NCI-H1694 treated with DMSO at 0.1 percent for 48 hours (cell line): ENCODE measurements at regions not wholly inside any gene's neighbourhood (a gene's known extent, or its start where the extent isn't known, plus 50 kb on each side); places are given as distances from the start of the nearest gene placed in this dataset.
"Not testable (repeated sequence)": the region's sequence is repeated elsewhere in the genome, so short reads cannot be mapped to it uniquely, and the experiment has no call there.

Experiments
- DNase-seq: peaks from one replicate; lab custom pipeline; 2025; lab: John Stamatoyannopoulos, UW

DNA sequence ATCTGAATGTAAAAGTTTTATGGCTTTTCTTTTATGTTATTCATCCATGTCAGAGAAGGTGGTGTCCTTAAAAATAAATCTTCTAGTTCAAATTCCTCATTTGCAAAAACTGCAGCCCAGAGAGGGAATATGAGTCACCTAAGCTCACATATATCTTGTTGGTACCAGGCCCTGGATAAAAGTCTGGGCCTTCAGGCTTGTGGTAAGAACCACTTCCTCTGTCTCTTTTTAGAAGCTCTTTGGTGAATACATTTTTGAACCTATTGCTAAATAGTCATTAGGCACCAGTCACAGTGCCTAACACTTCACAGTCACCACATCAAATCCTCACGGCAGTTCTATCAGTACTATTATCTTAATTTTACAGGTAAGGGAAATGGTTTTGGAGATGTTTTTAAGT, 199.2 kb downstream of the KCNS3 start:
- no peak for DNase-seq

DNA sequence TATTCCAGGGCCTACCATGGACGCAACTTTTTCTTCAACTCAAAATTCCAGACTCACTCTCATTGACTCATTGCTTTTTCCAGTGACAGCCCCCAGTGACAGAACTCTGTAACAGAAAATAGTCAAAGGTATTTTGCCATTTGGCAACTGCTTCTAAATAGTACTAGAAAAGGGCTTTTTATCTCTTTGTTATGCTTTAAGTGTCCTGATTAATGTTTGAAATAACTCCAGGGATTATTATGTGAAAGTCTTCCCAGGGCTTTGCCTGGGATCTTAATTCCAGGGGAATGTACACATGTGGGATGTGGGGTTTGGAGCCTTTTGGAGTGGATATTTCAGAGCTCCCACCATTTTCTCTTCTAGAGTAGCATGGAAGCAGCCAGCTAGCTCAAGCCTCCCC, 198.8 kb downstream of the KCNS3 start:
- no peak for DNase-seq

DNA sequence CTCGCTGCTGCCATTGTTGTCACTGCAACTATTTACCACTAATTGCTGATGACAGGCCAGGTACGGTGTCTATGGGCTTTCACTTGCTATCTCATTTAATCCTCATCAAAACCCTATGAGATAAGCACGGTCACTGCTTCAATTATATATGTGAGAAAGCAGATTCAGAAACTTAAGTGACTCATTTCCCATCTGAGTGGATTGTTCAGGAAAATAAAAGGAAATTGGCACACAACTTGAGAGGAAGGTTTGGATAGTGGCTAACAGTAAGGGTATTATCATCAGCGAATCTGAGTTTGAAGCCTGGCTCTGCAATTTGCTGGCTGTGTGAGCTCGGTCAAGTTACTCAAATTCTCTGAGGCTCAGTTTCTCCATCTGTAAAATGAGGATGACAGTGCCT, 196.0 kb downstream of the KCNS3 start:
- no peak for DNase-seq

DNA sequence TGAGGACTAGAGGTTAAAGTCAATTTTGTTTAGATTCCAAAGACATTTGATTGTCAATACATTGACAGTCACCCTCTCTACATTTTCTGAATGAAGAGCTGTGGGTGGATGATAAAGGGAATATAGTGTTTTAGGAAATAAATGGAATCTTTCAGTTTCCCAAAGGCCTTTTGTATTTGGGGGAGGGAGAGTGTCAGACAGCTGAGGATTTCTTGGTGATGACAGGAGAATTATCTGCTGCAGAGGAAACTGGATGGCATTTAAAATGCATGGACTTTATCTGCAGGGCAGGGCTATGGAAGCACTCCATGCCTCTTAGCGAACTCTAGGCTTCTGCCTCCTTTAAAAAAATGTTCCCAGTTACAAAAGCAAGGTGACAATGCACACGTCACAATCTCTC, 195.1 kb downstream of the KCNS3 start:
- DNase-seq: no peak

DNA sequence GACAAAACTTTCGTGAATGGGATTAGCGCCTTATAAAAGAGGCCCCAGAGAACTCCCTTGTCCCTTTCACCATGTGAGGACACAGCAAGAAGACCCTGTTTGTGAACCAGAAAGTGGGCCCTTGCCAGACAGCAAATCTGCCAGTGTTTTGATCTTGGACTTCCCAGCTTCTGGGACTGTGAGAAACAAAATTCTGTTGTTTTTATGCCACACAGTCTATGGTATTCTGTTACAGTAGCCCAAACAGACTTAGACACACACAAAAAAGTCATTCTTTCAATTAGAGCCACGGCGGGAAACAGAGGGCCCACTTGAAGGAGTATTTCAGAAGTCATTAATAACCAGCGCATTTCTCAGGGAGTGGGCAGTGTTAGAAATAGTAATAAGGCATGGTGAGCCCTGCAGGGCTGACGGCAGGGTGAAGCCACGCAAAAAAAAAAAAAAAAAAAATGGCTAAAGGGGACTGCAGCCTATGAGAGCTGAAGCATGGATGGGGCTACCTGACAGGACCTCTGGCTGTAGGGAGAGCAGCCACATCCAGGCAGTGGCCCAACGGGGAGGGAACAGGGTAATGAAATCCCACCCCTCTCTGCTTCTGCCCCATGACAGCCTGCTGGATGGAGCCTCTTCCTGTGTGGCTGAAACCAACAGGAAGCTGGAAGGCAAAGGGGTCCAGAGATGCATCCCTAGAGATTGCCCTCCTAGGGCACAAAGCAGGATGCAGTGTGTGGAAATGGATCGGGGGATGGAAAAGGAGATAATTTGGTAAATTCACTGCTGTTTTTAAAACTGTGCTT, 189.3 kb downstream of the KCNS3 start:
- no peak for DNase-seq

DNA sequence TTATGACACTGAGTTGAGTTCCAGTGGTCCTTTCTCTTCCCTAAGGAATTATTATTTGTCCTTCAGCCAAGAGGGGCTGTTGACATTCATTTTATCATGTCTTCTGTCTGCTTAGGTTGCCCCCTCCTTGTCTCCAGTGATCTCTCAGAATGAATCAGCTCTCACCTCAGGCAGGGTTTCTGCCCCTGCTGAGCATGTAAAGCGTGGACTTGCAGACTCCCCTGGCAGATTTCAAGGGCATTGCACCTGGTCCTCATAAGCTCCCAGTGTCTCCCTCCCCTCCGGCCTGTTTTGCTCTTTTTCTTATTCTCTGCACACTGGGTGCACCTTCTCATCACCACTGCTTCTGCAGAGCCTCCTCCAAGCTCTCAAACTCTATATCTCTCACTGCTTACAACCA, 188.4 kb downstream of the KCNS3 start:
- DNase-seq: no peak

DNA sequence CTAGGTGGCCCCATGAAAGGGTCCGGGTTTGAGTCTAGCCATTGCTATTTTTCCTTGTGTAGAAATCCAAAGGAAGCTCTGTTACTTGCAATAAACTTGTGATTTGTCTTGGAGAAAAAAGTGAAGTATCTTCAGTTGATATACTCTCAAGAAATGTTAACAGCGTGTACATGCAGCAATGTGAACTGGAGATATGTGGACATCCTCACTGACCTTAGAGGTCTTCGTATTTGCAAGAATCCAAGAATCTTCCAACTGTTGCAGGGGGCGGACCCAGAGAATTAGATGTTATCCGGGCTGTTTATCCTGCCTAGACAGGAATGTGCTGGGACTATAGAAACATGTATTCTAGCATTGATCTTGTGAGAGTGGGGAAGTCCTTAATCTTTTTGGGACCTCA, 187.6 kb downstream of the KCNS3 start:
- DNase-seq: no peak

DNA sequence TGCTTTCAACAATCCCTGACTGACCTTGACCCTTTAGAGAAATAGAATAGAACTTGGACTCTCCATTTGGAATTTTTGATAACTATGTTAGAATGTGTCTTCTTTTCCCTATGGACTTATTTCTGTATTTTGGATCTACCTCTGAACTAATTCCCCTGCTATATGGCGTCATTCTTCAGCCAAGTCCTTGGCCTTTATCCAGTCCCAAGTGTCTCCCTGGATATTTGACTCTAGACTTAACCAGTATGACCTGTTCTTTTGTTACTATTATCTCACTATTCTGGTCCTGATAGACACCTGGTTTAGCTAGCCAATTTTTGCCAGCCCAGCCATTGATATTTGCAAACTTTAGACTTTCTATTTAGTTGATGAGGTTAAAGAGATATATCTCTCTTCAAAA, 186.8 kb downstream of the KCNS3 start:
- no peak for DNase-seq

DNA sequence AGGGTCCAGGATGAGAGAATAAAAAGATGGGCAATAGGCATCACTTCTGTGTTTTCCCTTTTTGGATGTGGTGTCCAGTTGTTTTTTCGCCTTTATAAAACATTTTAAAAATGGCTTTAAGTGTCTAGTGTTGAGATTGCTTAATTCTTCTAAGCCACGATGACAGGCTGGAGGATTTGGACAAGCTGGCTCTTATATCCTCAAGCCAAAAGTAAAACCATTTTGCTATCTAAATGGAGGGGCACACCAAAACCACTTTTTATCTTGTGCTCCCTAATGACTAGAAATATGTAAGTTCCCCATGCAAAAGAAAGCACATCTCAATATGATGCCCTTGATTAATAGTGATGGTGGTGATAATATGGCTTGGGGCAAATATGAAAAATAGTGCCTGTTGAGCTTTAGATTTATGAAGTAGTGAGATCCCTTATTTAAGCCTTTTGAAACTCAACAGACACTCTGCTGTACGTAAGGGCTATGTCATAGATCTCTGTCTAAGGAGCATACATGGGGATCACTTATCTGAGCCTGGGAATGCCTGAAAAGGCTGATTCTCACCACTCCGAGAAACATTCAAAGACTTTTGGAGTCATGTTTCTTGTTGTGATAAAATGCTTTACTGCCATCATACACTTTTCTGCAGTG, 185.5 kb downstream of the KCNS3 start:
- no peak for DNase-seq

DNA sequence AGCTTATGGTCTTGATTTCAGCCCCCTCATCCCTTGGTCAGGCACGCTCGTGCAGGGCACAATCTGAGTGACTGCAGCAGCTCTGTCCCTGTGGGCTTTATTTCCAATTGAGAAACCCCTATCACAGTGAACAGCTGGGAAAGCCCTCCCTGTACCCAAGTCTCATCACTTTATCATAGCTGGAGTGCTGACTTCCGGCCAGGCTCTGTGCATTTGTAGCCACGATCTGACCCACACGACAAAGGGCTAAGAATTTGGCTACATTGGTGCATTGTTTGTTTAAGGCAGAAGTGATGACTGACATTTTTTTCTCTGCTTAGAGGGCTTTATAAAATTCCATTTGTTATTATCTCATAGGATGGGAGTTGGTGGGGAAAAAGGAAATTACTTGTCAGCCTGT, 184.4 kb downstream of the KCNS3 start:
- DNase-seq: no peak

DNA sequence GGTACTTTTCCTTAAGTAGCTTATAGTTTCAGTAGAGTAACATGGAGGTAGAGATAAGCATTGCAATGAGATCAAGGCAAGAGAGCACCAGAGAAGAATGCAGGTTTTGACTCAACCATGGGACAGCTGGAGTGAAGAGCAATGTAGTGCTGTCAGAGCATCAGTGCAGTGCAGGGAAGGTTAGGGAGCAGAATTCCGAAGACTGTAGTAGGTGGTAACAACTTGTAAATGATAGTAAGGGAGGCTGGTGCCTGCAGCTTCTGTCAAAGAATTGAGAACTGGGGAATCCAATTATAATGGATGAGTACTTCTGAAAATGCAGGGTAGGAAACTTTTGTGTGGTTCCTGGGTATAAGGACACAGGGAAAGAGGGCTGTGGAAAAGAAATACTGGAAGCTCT, 183.2 kb downstream of the KCNS3 start:
- no peak for DNase-seq

DNA sequence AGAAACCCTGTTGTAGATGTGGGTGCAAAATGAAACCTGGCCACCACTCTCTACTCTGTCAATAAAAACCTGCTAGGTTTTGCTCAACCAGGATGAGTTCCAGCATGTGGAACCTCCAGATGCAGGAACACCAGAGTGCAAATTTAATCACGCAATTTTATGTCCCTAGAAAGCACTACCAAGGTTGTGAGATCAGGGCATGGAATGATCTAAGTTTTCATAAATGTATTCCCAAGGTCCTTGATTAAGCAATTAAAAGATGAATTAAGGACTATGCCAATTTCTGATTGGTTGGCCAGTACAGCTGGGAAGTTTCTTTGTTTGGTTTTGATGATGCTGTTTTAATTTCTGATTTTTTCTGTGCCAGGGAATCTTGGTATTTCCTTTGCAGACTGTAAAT, 179.2 kb downstream of the KCNS3 start:
- no peak for DNase-seq

DNA sequence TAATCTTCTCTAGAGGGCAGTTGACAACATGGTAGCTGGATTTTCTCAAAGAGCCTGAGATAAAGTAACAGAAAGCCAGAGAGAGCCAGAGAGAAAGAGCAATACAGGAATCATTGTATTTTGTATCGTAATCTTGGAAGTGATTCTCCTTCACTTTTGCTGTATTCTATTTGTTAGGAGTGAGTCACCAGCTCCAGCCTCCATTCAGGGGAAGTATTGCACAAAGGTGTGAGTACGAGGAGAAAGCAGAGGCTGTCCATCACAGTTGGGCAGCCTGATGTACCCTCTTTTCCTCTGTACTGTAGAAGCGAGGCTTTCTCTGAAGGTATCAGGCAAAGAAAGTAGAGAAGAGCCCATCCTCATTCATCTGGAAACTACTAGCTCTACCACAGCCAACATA, 176.8 kb downstream of the KCNS3 start:
- no peak for DNase-seq

DNA sequence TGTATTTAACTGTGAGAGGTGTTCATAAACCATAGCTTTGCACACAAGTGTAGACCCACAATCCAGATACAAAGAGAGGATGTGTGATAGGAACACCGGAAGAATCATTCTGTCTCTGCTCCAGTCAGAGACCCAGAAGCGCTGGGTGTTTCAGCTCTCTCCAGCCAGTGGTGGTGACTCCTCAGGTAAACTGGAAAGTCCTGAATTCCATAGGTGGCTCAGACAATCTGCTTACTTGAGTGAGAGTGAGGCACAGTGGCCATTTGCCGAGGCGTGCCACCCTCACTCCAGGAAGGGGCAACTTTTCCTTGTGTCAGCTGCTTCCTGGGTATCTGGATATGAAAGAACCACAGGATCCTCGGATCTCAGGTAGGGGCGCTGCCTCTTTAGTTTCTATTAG, 171.5 kb downstream of the KCNS3 start:
- DNase-seq: no peak

DNA sequence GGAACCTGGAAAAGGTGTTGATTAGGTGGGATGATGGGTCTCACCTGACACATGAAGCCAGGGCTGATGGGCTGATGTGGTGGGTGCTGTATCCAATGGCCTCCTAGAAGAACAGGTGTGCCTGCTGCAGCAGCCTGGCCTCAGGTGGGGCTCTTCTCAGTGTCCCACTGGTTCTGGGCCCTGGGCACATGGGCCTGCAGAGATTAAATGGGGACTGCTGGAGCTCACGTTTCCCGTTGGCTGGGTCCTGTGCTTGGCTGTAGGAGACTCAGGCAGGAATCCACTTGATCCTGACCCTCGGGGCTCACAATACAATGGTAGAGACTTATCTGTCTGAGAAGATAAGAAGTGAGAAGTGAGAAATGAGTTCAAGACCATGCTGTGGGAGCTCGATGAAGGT, 170.9 kb downstream of the KCNS3 start:
- no peak for DNase-seq

DNA sequence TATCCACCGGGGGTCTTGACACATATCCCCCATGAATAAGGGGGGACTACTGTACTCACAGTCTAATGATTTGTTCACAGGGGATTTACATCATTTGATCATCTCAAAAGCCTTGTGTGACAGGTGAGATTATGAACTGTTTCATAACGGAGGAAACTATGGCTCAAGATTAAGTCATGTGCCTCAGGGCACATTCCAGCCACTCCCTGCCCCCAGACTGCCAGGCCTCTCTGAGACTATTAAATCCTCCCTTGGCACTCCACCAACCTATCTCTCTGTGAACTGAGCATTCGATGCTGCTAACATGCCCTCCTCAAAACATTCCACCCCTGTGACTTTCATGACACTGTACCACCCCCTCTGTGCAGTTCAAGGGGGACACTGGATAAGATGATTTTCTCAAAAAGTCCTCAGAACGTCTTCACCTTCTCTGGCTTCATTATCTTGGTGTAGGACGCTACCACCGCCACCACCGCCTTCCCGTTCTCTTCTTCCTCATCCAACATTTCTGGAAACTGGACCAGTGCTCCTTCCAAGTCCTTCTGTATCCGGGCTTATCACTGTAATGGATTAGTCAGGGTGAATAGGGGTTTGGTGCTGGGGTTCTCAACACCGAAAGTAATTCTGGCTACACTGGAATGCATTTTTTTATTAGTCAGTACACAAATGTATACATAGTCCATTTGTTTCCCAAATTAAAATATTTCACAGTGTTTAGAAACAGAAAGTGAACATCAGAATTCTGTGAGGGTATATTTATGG, 169.6 kb downstream of the KCNS3 start:
- DNase-seq: no peak

DNA sequence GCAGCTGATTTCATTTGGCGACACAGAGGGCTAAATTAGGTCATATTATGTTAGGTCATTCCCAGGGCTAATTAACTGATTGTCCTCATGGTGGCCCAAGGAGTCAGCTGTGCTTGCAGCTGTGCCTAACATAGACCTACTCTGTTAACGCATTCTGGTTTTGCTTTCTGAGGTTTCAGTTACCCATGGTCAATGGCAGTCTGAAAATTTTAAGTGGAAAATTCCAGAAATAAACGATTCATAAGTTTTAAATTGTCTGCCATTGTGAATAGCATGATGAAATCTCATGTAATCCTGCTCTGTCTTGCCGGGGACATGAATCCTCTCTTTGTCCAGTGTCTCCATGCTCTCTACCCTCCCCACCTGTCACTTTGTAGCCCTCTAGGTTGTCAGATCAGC, 168.7 kb downstream of the KCNS3 start:
- no peak for DNase-seq

DNA sequence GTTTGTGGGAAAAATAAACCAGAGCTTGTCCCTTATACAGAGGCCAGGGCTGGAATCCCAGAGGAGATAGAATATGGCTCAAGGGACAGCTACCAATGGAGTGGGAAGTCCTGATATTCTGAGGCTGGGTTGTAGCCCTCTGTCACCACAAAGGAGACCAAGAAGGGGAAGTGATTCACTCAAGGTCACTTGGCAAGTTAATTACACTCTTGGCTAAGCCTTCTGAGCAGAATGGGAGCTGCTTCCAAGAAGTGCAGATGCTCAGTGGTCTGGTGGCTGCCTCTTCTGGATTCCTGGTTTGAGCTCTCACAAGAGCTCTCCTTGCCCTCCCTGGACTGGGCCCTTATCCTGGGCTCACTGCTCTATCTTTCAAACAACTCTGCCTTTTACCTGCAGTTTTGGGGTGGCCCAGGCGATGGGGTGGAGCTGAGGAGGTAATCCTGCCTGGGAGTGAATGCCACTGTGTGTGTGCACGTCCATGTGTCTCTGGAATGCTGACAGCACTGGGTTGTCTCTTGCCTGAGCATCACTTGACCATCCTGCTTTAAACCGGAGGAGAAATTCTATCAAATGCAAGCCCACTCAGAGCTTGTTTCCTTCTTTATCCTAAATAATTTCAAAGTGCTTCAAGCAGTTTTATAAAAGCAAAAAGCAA, 168.2 kb downstream of the KCNS3 start:
- no peak for DNase-seq

DNA sequence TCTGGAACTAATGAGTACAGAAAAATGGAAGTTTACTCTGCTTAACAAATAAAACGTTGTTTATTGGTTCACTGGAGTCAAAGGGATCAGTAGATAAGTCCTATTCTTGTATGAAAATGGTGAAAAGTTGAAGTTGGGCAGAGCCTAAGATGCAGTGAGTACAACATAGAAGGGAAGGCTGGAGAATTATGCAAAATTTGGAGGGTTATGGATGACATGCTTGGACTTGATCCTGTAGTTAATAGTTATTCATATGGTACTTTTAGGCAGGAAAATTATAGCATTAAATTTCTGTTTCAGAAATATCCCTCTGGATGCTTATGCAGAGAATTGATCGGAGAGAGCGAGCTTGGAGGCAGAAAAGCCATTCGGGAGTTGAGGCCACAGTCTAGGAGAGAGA, 167.6 kb downstream of the KCNS3 start:
- no peak for DNase-seq

DNA sequence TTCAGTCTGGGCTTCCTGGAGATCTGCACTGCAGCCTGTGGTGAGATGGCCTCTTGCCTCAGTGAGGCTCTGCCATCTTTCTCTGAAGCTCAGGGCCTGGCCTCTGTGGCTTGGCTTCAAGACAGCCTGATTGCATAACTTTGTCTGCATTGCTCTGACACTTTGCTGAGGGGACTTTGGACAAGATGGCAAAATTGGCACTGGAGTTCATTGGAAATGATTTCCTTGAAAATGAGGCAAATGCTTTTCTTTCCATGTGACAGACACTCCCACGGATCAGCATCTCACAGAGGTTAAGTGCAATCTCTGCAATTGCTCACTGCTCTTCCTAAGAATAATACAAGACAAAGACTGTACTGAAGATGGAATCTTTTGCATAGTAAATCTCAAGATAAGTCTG, 166.8 kb downstream of the KCNS3 start:
- no peak for DNase-seq

DNA sequence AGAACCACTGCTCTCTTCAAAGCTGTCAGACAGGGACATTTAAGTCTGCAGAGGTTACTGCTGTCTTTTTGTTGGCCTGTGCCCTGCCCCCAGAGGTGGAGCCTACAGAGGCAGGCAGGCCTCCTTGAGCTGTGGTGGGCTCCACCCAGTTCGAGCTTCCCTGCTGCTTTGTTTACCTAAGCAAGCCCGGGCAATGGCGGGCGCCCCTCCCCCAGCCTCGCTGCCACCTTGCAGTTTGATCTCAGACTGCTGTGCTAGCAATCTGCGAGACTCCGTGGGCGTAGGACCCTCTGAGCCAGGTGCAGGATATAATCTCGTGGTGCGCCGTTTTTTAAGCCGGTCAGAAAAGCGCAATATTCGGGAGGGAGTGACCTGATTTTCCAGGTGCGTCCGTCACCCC, 138.9 kb downstream of the KCNS3 start:
- DNase-seq: not testable (repeated sequence)

DNA sequence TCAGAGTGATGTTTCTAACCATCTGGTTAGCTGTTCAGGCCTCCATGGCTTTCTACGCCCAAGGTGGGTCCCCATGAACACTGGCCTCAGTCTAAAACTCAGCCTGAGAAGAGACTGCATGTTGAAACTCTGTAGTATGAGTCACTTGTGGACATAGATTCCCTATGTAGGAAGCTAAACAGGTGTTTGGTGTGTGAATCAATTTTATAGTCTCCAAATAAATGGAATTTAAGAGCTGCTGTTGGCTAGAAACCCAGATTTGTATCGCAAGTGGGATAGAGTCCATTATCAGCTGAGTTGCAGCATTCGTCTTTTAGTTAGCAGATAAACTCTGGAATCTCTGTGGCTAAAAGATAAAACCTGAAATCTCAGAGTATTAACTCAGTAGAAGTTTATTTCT, 131.4 kb downstream of the KCNS3 start:
- no peak for DNase-seq

DNA sequence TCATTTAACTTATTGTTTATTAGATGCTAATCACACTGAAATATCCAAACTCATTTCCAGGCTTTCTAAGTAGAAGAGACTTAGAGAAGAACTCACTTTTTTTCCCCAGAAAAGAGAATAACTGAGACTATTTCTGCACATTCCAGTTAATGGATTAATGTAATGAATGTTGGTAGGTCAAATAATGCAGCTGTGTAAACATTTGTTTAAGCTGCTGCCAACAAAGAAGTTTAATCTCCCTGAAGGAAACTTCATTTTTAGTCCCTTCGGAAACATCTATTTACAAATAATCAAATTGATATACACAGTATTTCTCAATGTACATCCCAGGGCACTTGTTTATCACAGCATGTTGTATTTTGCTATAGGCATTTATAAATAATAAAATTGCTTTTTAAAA, 126.9 kb downstream of the KCNS3 start:
- DNase-seq: no peak
